GM23338 (cell line): ENCODE measurements at regions not wholly inside any gene's neighbourhood (a gene's known extent, or its start where the extent isn't known, plus 50 kb on each side); places are given as distances from the start of the nearest gene placed in this dataset.

ENCODE experiments used
- ATAC-seq: fragments of 200-7000 bp; cut with Tn5 transposase; 3 replicates; pipeline ENCODE4 v1.9.1; 2020
- DNase-seq: peaks from one replicate; pipeline ENCODE4 v3.0.0-alpha.2; 2015; ENCODE audit warnings: low spot score
- H2AFZ ChIP-seq: fragments of 200-600 bp; sonication (generic); 2 replicates; pipeline ENCODE4 v1.8.0; 2016; ENCODE audit warnings: antibody characterized with exemption, mild to moderate bottlenecking, moderate library complexity
- H3F3A ChIP-seq: fragments of 200-600 bp; sonication (generic); replicated peaks from 2 replicates; pipeline ENCODE4 v1.8.0; 2017; ENCODE audit warnings: antibody characterized with exemption, mixed run types, low read depth
- H3K27ac ChIP-seq: fragments of 200-600 bp; sonication (generic); 2 replicates; pipeline ENCODE4 v1.6.1; 2016; ENCODE audit warnings: low read depth
- H3K27me3 ChIP-seq: fragments of 200-600 bp; sonication (generic); 2 replicates; pipeline ENCODE4 v1.8.0; 2016; ENCODE audit warnings: mild to moderate bottlenecking, mixed run types, moderate library complexity; ENCODE audit not compliant: insufficient read depth
- H3K36me3 ChIP-seq: fragments of 200-600 bp; sonication (generic); 2 replicates; pipeline ENCODE4 v1.8.0; 2016; ENCODE audit warnings: mild to moderate bottlenecking; ENCODE audit not compliant: insufficient read depth
- H3K4me1 ChIP-seq: fragments of 200-600 bp; sonication (generic); 2 replicates; pipeline ENCODE4 v1.8.0; 2016; ENCODE audit warnings: mild to moderate bottlenecking, moderate library complexity; ENCODE audit not compliant: insufficient read depth
- H3K4me2 ChIP-seq: fragments of 200-600 bp; sonication (generic); 2 replicates; pipeline ENCODE4 v1.7.1; 2017; ENCODE audit warnings: mixed run types
- H3K4me3 ChIP-seq: fragments of 200-600 bp; sonication (generic); 2 replicates; pipeline ENCODE4 v1.6.1; 2016; ENCODE audit warnings: mixed run types
- H3K79me2 ChIP-seq: fragments of 200-600 bp; sonication (generic); replicated peaks from 2 replicates; pipeline ENCODE4 v1.8.0; 2017; ENCODE audit warnings: mild to moderate bottlenecking; ENCODE audit not compliant: insufficient read depth
- H3K9me2 ChIP-seq: fragments of 200-600 bp; sonication (generic); 2 replicates; pipeline ENCODE4 v1.8.0; 2017; ENCODE audit not compliant: insufficient read depth
- H4K20me1 ChIP-seq: fragments of 200-600 bp; sonication (generic); replicated peaks from 2 replicates; pipeline ENCODE4 v1.8.0; 2017; ENCODE audit warnings: mild to moderate bottlenecking; ENCODE audit not compliant: insufficient read depth
- H3K27ac Mint-ChIP-seq: 2 replicates; pipeline ENCODE4 v1.8.0; 2020; ENCODE audit warnings: inconsistent platforms, mild to moderate bottlenecking, moderate library complexity, mixed read lengths
- H3K27me3 Mint-ChIP-seq: 3 replicates; pipeline ENCODE4 v1.8.0; 2022; ENCODE audit warnings: low read depth, mild to moderate bottlenecking, moderate library complexity, mixed read lengths, inconsistent platforms; ENCODE audit not compliant: insufficient read depth, poor library complexity
- H3K36me3 Mint-ChIP-seq: 3 replicates; pipeline ENCODE4 v1.8.0; 2021; ENCODE audit warnings: low read depth, mild to moderate bottlenecking, inconsistent platforms, moderate library complexity, mixed read lengths
- H3K4me1 Mint-ChIP-seq: 3 replicates; pipeline ENCODE4 v1.8.0; 2020; ENCODE audit warnings: mild to moderate bottlenecking, inconsistent platforms, mixed read lengths
- H3K4me3 Mint-ChIP-seq: 3 replicates; pipeline ENCODE4 v1.8.0; 2021; ENCODE audit warnings: moderate library complexity, mild to moderate bottlenecking, inconsistent platforms, mixed read lengths
- H3K9me3 Mint-ChIP-seq: 3 replicates; pipeline ENCODE4 v1.8.0; 2020; ENCODE audit warnings: moderate library complexity, mild to moderate bottlenecking, inconsistent platforms, mixed read lengths
- EZH2 ChIP-seq: fragments of 200-600 bp; sonication (generic); IDR thresholded peaks from one replicate; pipeline ENCODE4 v1.8.0; 2017; ENCODE audit warnings: antibody characterized with exemption, mild to moderate bottlenecking, low read depth; ENCODE audit not compliant: unreplicated experiment
- EZH2phosphoT487 ChIP-seq: fragments of 200-600 bp; sonication (generic); IDR thresholded peaks from one replicate; pipeline ENCODE4 v1.8.1; 2018; ENCODE audit warnings: antibody characterized with exemption; ENCODE audit not compliant: unreplicated experiment
- JUNB ChIP-seq: IDR thresholded peaks from one replicate; pipeline ENCODE4 v1.6.1; 2016; ENCODE audit warnings: antibody characterized with exemption; ENCODE audit not compliant: unreplicated experiment
- NANOG ChIP-seq: IDR thresholded peaks from 2 replicates; pipeline ENCODE4 v1.6.1; 2016; ENCODE audit warnings: antibody characterized with exemption, borderline replicate concordance
- POLR2AphosphoS5 ChIP-seq: IDR thresholded peaks from 2 replicates; pipeline ENCODE4 v1.6.1; 2016; ENCODE audit warnings: antibody characterized with exemption, low read depth
- STAT1 ChIP-seq: IDR thresholded peaks from one replicate; pipeline ENCODE4 v1.6.1; 2016; ENCODE audit warnings: antibody characterized with exemption; ENCODE audit not compliant: unreplicated experiment
- ZNF331 ChIP-seq: fragments of 250-450 bp; sonication (Bioruptor Pico); IDR thresholded peaks from 2 replicates; pipeline ENCODE4 v1.5.0; 2020; ENCODE audit warnings: low read depth, mild to moderate bottlenecking, moderate library complexity
- TF ChIP-seq, protein P1 (sequence below), 2 experiments: fragments of 200-600 bp in 1 of 2; sonication (generic) in 1 of 2; conservative IDR thresholded peaks; 2 replicates each; pipeline versions ENCODE4 v1.5.1 to v1.6.1; 2016 to 2017; ENCODE audit warnings: antibody characterized with exemption in 2 of 2, low read depth in 2 of 2, mild to moderate bottlenecking in 2 of 2, moderate library complexity in 1 of 2
- TF ChIP-seq, protein P2 (sequence below): fragments of 250-450 bp; sonication (Bioruptor Pico); IDR thresholded peaks from 2 replicates; pipeline ENCODE4 v1.5.0; 2020; ENCODE audit warnings: mild to moderate bottlenecking, moderate library complexity
- TF ChIP-seq, protein P3 (sequence below): IDR thresholded peaks from 2 replicates; pipeline ENCODE4 v1.6.1; 2016; ENCODE audit warnings: antibody characterized with exemption

DNA sequence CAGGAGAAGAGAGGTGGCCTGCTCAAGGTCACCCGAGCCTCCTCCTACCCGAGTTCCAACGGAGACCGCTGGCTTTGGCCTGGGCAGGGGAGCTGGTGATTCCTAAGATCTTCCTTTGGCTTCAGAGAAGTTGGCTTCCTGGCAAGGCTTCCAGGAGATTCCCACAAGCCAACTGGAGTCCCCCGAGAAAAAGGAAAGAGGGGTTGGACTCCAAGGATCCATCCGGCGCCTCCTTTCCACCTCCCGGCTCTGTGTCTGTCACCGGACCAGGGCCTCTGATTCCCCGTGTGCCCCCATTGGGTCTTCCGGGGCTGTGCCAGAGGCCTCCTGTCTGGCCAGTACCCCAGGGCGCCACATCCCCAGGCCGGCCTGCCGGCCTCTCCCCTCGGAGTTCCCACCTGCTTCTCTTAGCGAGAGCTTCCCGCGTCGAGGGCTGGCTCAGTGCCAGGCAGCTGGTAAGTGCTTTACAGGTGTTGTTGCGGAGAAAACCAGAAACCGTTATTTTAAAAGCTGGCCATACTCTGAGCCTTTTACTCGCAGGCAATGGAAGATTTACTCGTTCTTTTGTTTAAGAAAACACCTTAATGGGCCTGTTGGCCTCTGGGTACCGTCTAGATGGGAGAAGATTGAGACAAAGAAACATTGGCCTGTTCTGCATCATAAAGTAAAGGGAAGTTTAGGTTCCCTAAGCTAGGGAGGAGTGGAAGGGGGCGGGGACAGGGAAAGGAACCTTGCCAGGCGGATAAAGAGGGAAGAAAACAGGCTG lies 258.4 kb upstream of the SDK2 start (continued):
- TF ChIP-seq POLR2AphosphoS5: peak; percentile 50

DNA sequence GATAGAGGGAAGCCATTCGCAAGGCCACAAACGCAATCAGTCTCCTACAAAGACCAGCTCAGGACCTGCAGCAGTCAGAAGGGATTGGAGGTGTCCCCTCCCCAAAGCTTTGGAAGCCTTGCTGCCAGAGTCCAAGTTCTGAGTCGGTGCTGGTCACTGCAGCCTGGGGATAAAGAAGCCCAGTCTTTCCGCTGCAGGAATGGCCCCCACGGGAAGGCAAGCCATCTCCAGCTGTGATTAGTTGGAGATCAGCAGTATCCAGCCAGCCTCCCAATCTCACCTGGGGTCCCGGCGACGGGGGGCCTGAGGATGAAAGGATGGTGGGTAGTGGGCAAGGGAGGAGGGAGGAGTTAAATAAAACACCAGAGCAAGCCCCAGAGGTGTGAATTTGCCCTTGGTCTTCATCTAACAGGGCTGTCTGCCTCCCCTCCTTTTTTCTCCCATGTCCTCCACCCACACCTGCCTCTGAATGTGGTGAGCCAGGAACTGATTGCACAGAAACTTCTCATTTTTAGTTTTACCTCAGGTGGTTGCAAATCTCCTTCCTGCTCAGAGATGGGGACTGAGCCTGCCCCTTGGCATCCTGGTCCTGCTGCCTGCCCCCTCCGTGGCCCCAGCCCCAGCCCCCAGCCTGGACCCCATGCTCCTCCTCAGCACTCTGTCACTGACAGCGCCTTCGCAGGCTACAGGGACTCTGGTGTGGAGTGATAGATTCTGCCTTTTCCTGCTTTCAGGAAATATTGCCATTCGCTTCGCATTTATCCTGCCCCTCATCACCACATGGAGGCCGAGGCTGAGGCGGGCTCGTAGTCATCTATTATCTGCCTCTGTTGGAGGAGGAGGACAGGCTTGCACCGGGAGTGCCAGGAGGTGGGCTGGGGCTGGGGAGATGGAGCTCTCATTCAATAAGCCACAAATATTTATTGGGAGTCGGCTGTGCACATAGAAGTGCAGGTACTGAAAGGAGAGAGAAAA lies 262.9 kb upstream of the SDK2 start:
- H3K36me3 ChIP-seq: no peaks in the 10 kb centered on the region
- H3K27ac ChIP-seq: no peak overlapping the region
- no peaks in the 10 kb centered on the region; the same call in 1 of the 3 replicates for H3K9me3 Mint-ChIP-seq
- no peaks in the 10 kb centered on the region for H3K36me3 Mint-ChIP-seq
- peaks cover 14% of the 10 kb centered on the region; the same call in 2 of the 3 replicates for H3K4me1 Mint-ChIP-seq
- no peak for DNase-seq
- peaks cover 40% of the 10 kb centered on the region for H3K27me3 Mint-ChIP-seq
- H3K4me1 ChIP-seq: peaks cover 14% of the 10 kb centered on the region; the same call in 1 of the 2 replicates
- no peak overlapping the region for H3K4me3 ChIP-seq
- H4K20me1 ChIP-seq: no peaks in the 10 kb centered on the region; the same call in 1 of the 2 replicates
- ATAC-seq: no peak
- H3F3A ChIP-seq: peaks cover 4% of the 10 kb centered on the region; the same call in 1 of the 2 replicates
- peaks cover 65% of the 10 kb centered on the region for H3K27me3 ChIP-seq
- no peaks in the 10 kb centered on the region for H3K79me2 ChIP-seq
- no peak overlapping the region for H3K4me3 Mint-ChIP-seq
- no peak overlapping the region for H2AFZ ChIP-seq
- no peak overlapping the region for H3K4me2 ChIP-seq
- no peak overlapping the region for H3K27ac Mint-ChIP-seq
- no peaks in the 10 kb centered on the region for H3K9me2 ChIP-seq
- TF ChIP-seq EZH2phosphoT487 (no peak), JUNB (no peak), STAT1 (no peak), EZH2 (no peak), POLR2AphosphoS5 (no peak), ZNF331 (CRISPR knock-in tag) (no peak), NANOG (no peak)
- TF ChIP-seq, protein P1, sequence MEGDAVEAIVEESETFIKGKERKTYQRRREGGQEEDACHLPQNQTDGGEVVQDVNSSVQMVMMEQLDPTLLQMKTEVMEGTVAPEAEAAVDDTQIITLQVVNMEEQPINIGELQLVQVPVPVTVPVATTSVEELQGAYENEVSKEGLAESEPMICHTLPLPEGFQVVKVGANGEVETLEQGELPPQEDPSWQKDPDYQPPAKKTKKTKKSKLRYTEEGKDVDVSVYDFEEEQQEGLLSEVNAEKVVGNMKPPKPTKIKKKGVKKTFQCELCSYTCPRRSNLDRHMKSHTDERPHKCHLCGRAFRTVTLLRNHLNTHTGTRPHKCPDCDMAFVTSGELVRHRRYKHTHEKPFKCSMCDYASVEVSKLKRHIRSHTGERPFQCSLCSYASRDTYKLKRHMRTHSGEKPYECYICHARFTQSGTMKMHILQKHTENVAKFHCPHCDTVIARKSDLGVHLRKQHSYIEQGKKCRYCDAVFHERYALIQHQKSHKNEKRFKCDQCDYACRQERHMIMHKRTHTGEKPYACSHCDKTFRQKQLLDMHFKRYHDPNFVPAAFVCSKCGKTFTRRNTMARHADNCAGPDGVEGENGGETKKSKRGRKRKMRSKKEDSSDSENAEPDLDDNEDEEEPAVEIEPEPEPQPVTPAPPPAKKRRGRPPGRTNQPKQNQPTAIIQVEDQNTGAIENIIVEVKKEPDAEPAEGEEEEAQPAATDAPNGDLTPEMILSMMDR (conservative IDR thresholded peaks at IDR 0.05; ENCODE audit: low read depth in 2 of 2): no peak
- TF ChIP-seq, protein P2, sequence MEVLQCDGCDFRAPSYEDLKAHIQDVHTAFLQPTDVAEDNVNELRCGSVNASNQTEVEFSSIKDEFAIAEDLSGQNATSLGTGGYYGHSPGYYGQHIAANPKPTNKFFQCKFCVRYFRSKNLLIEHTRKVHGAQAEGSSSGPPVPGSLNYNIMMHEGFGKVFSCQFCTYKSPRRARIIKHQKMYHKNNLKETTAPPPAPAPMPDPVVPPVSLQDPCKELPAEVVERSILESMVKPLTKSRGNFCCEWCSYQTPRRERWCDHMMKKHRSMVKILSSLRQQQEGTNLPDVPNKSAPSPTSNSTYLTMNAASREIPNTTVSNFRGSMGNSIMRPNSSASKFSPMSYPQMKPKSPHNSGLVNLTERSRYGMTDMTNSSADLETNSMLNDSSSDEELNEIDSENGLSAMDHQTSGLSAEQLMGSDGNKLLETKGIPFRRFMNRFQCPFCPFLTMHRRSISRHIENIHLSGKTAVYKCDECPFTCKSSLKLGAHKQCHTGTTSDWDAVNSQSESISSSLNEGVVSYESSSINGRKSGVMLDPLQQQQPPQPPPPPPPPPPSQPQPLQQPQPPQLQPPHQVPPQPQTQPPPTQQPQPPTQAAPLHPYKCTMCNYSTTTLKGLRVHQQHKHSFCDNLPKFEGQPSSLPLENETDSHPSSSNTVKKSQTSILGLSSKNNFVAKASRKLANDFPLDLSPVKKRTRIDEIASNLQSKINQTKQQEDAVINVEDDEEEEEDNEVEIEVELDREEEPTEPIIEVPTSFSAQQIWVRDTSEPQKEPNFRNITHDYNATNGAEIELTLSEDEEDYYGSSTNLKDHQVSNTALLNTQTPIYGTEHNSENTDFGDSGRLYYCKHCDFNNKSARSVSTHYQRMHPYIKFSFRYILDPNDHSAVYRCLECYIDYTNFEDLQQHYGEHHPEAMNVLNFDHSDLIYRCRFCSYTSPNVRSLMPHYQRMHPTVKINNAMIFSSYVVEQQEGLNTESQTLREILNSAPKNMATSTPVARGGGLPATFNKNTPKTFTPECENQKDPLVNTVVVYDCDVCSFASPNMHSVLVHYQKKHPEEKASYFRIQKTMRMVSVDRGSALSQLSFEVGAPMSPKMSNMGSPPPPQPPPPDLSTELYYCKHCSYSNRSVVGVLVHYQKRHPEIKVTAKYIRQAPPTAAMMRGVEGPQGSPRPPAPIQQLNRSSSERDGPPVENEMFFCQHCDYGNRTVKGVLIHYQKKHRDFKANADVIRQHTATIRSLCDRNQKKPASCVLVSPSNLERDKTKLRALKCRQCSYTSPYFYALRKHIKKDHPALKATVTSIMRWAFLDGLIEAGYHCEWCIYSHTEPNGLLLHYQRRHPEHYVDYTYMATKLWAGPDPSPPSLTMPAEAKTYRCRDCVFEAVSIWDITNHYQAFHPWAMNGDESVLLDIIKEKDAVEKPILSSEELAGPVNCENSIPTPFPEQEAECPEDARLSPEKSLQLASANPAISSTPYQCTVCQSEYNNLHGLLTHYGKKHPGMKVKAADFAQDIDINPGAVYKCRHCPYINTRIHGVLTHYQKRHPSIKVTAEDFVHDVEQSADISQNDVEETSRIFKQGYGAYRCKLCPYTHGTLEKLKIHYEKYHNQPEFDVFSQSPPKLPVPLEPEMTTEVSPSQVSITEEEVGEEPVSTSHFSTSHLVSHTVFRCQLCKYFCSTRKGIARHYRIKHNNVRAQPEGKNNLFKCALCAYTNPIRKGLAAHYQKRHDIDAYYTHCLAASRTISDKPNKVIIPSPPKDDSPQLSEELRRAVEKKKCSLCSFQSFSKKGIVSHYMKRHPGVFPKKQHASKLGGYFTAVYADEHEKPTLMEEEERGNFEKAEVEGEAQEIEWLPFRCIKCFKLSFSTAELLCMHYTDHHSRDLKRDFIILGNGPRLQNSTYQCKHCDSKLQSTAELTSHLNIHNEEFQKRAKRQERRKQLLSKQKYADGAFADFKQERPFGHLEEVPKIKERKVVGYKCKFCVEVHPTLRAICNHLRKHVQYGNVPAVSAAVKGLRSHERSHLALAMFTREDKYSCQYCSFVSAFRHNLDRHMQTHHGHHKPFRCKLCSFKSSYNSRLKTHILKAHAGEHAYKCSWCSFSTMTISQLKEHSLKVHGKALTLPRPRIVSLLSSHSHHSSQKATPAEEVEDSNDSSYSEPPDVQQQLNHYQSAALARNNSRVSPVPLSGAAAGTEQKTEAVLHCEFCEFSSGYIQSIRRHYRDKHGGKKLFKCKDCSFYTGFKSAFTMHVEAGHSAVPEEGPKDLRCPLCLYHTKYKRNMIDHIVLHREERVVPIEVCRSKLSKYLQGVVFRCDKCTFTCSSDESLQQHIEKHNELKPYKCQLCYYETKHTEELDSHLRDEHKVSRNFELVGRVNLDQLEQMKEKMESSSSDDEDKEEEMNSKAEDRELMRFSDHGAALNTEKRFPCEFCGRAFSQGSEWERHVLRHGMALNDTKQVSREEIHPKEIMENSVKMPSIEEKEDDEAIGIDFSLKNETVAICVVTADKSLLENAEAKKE (CRISPR knock-in tag): no peak
- TF ChIP-seq, protein P3, sequence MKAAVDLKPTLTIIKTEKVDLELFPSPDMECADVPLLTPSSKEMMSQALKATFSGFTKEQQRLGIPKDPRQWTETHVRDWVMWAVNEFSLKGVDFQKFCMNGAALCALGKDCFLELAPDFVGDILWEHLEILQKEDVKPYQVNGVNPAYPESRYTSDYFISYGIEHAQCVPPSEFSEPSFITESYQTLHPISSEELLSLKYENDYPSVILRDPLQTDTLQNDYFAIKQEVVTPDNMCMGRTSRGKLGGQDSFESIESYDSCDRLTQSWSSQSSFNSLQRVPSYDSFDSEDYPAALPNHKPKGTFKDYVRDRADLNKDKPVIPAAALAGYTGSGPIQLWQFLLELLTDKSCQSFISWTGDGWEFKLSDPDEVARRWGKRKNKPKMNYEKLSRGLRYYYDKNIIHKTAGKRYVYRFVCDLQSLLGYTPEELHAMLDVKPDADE: no peak
